Gastrocnemius medialis (tissue), 4 donors: ENCODE measurements at regions not wholly inside any gene's neighbourhood (a gene's known extent, or its start where the extent isn't known, plus 50 kb on each side); places are given as distances from the start of the nearest gene placed in this dataset.

ENCODE experiments used
- POLR2A ChIP-seq, 2 donors: fragments of 450-650 bp; IDR thresholded peaks; one replicate each; pipeline ENCODE4 v1.6.1; 2017; ENCODE audit warnings: antibody characterized with exemption in 2 of 2, mild to moderate bottlenecking in 2 of 2, moderate library complexity in 2 of 2
- TF ChIP-seq, protein P1 (sequence below), 5 experiments: fragments of 450-650 bp in 3 of 5; fragments of 200-600 bp in 2 of 5; sonication (generic) in 2 of 5; IDR thresholded peaks in 4 of 5; conservative IDR thresholded peaks in 1 of 5; 1 replicate in 4 of 5; 2 replicates in 1 of 5; pipeline ENCODE4 v1.5.1; 2016 to 2019; ENCODE audit warnings: antibody characterized with exemption in 5 of 5, mild to moderate bottlenecking in 3 of 5, moderate library complexity in 3 of 5

- TF ChIP-seq, protein P1, sequence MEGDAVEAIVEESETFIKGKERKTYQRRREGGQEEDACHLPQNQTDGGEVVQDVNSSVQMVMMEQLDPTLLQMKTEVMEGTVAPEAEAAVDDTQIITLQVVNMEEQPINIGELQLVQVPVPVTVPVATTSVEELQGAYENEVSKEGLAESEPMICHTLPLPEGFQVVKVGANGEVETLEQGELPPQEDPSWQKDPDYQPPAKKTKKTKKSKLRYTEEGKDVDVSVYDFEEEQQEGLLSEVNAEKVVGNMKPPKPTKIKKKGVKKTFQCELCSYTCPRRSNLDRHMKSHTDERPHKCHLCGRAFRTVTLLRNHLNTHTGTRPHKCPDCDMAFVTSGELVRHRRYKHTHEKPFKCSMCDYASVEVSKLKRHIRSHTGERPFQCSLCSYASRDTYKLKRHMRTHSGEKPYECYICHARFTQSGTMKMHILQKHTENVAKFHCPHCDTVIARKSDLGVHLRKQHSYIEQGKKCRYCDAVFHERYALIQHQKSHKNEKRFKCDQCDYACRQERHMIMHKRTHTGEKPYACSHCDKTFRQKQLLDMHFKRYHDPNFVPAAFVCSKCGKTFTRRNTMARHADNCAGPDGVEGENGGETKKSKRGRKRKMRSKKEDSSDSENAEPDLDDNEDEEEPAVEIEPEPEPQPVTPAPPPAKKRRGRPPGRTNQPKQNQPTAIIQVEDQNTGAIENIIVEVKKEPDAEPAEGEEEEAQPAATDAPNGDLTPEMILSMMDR (IDR thresholded peaks at IDR 0.05 in 4 of 5, conservative IDR thresholded peaks at IDR 0.05 in 1 of 5), result no peak
- TF ChIP-seq POLR2A (IDR thresholded peaks at IDR 0.05), result no peak
Observed at GRCh38 chr2:33836628-33837027, 237.5 kb upstream of the FAM98A start.
